ENCODE measurements at regions not wholly inside any gene's neighbourhood (a gene's known extent, or its start where the extent isn't known, plus 50 kb on each side); places are given as distances from the start of the nearest gene placed in this dataset.

GRCh38 chr1:82783044-82783443 lies 982.3 kb downstream of the ADGRL2 start:
- TF ChIP-seq CTCF (IDR thresholded peaks at IDR 0.05) = no peak
- TF ChIP-seq POLR2A (IDR thresholded peaks at IDR 0.05) = no peak

Measured in uterus (tissue), 2 donors.